GM21737 (cell line): ENCODE measurements at regions not wholly inside any gene's neighbourhood (a gene's known extent, or its start where the extent isn't known, plus 50 kb on each side); places are given as distances from the start of the nearest gene placed in this dataset.

Source experiments
- ATAC-seq: cut with Tn5 transposase; IDR thresholded peaks from one replicate; pipeline ENCODE4 v1.9.1; 2021; ENCODE audit warnings: mild to moderate bottlenecking, moderate library complexity; ENCODE audit not compliant: unreplicated experiment

- ATAC-seq, result no peak
Measured at GRCh38 chr18:28972333-28972907, 795.5 kb upstream of the CDH2 start.

- ATAC-seq, result no peak
Measured at GRCh38 chr18:28963481-28963880, 786.6 kb upstream of the CDH2 start.

DNA sequence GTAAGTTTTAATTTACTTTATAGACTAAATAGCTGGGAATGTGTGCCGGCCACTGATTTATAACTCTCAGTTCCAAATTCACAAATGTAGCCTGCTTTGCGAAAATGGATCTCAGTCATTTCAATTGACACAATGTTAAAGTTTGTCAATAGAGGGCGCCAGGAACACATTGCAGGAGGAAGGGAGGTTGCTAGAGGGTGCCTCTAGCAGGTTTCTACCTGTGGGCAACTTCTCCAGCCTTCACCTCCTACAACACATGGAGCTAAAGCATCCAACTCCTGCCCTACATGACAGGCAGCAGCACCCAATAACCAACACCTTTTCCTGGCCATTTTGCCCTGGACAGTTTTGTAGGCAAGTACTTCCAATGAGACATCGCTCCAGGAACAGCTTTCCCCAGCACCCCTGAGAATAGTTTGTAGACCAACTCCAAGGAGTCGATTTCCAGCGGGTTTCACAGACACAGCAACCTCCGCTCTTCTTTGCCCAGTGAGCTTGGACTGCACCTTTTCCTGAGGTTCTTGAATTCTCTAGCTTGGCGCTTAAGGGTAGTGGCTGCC lies 784.8 kb upstream of the CDH2 start:
- no peak for ATAC-seq

DNA sequence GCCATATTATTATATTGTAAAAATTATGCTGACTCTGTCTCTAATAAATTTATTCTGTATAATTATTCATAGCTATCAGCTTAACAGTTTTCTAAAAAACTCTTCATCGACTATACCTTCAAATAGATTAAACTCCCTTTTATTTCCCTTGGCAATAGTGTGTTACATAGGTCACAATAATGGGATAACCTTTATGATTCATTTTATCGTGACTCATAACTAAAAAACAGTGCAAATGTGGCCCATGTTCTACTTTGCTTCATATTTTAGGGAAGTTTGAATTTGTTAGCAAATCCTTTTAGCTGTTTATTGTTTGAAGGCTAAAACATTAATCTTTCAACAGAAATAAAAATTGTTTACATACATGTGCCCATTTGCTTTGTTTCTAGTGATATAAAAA lies 783.2 kb upstream of the CDH2 start:
- no peak for ATAC-seq

GRCh38 chr18:28952339-28952738 lies 775.4 kb upstream of the CDH2 start:
- no peak for ATAC-seq

DNA sequence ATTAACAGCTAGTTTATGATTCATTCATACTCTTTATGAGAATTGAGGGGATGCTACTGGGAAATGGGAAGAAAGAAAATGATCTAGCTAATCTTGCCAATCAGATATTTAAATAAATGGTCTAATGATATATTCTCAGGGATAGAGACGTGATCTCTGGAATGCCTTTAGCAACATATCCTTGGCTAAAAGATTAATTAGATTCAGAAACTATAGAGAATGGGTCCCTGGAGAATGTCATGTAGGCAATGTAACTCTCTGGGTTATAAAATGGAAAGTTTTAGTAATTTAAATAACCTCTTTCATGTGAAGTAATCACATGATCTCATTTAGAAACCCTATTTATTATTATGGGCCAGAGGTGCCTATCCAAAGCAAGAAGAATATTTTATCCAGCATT lies 771.0 kb upstream of the CDH2 start:
- ATAC-seq, result no peak

- ATAC-seq, result no peak
Measured at GRCh38 chr18:28946471-28946870, 769.5 kb upstream of the CDH2 start.

GRCh38 chr18:28922936-28923335 lies 746.0 kb upstream of the CDH2 start:
- ATAC-seq, result no peak

DNA sequence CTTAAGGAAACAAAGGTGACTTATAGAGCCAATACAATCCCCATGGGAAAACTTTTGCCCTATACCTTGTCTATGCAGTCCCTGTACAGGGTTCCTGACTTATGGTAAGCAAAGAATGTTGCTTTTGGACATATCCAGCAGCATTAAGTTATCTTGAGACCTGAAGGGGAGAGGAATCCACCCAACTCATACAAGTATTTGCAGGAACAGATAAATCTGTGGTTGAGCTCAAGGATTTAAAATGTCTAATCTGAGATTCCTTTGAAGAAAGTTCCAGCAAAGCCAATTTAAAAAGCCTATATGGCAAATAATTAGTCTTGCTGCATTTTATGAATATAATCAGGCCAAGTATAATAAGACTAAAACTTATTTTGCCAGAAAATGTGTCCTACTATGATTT lies 739.5 kb upstream of the CDH2 start:
- no peak for ATAC-seq

GRCh38 chr18:28905509-28905908 lies 728.6 kb upstream of the CDH2 start:
- no peak for ATAC-seq

GRCh38 chr18:28904789-28905364 lies 727.9 kb upstream of the CDH2 start:
- ATAC-seq, result no peak

- no peak for ATAC-seq
Measured at GRCh38 chr18:28903306-28903705, 726.4 kb upstream of the CDH2 start.

- no peak for ATAC-seq
Measured at GRCh38 chr18:28890791-28891190, 713.9 kb upstream of the CDH2 start.

- no peak for ATAC-seq
Measured at GRCh38 chr18:28884304-28884703, 707.4 kb upstream of the CDH2 start.

- no peak for ATAC-seq
Measured at GRCh38 chr18:28880856-28881255, 703.9 kb upstream of the CDH2 start.

DNA sequence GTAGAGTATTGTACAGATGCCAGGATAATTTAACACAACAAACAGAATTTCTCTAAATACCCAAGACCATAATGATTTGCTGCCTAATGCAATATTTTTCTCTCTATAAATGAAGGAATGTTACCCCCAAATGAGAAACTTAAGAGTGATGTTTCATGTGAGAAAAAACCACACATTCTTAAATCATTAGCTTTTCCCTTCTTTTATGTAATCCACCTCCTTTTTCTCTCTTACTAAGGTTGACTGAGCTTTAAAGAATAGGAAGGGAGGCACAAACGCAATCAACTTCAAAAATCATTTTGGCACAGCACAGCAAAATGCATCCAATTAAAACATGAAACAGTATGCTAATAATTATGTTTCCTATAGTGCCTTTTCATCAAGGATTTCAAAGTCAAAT lies 698.1 kb upstream of the CDH2 start:
- no peak for ATAC-seq

DNA sequence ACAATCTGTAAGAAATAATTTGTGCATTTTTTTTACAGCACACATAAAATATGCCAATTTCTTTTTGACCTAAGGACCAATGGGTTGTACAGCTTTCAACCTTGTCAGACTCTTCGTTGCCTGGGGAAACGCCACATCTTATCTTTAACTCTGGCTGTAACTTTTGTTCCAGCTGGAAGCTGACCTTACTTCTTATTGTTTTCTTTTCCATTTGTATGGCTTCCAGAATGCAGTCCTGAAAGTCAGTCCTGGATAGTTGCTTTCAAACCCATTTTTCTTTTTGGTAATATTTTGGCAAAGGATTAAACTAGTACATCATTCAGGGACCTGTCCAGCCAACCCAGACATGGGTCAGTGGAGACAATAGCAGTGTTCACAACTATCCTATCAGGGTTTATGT lies 686.5 kb upstream of the CDH2 start:
- no peak for ATAC-seq

- ATAC-seq, result no peak
Measured at GRCh38 chr18:28858248-28858647, 681.3 kb upstream of the CDH2 start.

GRCh38 chr18:28855989-28856388 lies 679.1 kb upstream of the CDH2 start:
- no peak for ATAC-seq

- no peak for ATAC-seq
Measured at GRCh38 chr18:28855524-28855923, 678.6 kb upstream of the CDH2 start.

DNA sequence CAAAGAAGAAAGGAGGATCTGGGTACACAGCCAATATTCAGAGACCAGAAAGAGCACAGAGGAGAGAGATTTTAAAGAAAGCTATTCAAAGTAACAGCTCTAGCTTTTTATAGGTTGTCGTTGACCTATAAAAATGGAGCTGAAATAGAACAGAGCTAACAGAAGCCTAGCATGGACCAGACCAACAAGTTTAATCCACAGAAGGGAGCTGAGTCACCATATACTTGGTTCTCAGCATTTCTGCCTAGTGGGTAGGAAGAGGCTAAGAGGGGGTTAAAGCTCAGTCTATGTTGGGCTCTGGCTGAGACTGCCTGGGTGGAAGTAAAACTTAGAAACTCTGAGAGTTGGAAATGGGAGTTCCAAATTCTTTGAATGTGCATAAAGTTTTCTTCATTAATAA lies 678.0 kb upstream of the CDH2 start:
- ATAC-seq, result no peak

DNA sequence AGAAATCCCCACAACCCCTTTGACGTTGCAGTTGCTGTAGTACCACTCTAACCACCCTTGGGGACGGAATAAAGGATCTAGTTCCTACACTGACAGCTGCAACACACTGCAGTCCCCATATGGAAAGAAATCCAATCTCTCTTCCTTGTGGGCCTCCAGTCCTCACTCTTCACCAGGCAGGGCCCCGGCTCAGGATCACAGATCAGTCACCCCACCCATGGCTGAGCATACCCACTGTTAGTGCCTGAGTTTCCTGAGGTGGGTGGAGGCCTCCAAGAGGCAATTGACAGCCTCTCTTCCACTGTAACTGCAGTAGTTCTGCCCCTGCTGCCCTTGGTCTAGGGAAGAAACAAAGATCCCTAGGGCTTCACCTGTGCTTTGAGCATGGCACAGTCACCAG lies 670.0 kb upstream of the CDH2 start:
- ATAC-seq, result no peak

DNA sequence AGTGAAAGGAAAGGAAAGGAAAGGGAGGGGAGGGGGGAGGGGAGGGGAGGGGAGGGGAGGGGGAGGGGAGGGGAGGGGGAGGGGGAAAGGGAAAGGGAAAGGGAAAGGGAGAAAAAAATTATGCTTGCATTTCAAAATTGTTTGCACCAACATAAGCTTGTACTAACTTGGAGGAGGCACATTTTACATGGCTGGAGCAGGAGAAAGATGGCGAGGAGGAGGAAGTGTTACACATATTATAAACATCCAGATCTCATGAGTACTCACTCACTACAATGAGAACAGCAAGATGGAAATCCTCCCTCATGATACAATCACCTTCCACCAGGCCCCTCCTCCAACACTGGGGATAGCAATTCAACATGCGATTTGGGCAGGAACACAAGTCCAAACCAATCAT lies 660.2 kb upstream of the CDH2 start:
- ATAC-seq, result no peak
